Mesendoderm (in vitro differentiated cells): ENCODE measurements at regions not wholly inside any gene's neighbourhood (a gene's known extent, or its start where the extent isn't known, plus 50 kb on each side); places are given as distances from the start of the nearest gene placed in this dataset.

Source experiments
- DNase-seq: peaks from one replicate; pipeline ENCODE4 v3.0.0; 2013
- H2AK5ac ChIP-seq: 2 replicates; pipeline ENCODE4 v1.6.1; 2013; ENCODE audit warnings: low read length, inconsistent platforms
- H2BK120ac ChIP-seq: 2 replicates; pipeline ENCODE4 v1.6.1; 2013; ENCODE audit warnings: low read depth, mild to moderate bottlenecking, low read length, moderate library complexity, mixed read lengths
- H2BK15ac ChIP-seq: replicated peaks from 2 replicates; pipeline ENCODE4 v1.6.1; 2013; ENCODE audit warnings: low read depth, mild to moderate bottlenecking, moderate library complexity
- H2BK5ac ChIP-seq: 2 replicates; pipeline ENCODE4 v1.6.1; 2013; ENCODE audit warnings: low read length, inconsistent platforms
- H3K18ac ChIP-seq: 2 replicates; pipeline ENCODE4 v1.6.1; 2013; ENCODE audit warnings: mild to moderate bottlenecking, low read length, mixed read lengths
- H3K23ac ChIP-seq: one replicate; pipeline ENCODE4 v1.6.1; 2013; ENCODE audit warnings: low read length
- H3K27ac ChIP-seq: 2 replicates; pipeline ENCODE4 v1.5.1; 2013; ENCODE audit warnings: low read depth, mild to moderate bottlenecking, inconsistent platforms, low read length, moderate library complexity
- H3K27me3 ChIP-seq: 2 replicates; pipeline ENCODE4 v1.6.1; 2013; ENCODE audit warnings: low read length, control low read depth, mild to moderate bottlenecking, inconsistent platforms; ENCODE audit not compliant: insufficient read depth, poor library complexity
- H3K36me3 ChIP-seq: 2 replicates; pipeline ENCODE4 v1.6.1; 2013; ENCODE audit warnings: low read length, inconsistent platforms; ENCODE audit not compliant: control insufficient read depth, insufficient read depth
- H3K4ac ChIP-seq: one replicate; pipeline ENCODE4 v1.6.1; 2013; ENCODE audit warnings: low read depth, mild to moderate bottlenecking, low read length, moderate library complexity
- H3K4me1 ChIP-seq: 2 replicates; pipeline ENCODE4 v1.6.1; 2013; ENCODE audit warnings: low read depth, low read length, inconsistent platforms; ENCODE audit not compliant: control insufficient read depth
- H3K4me2 ChIP-seq: 2 replicates; pipeline ENCODE4 v1.6.1; 2013; ENCODE audit warnings: low read length
- H3K4me3 ChIP-seq: 2 replicates; pipeline ENCODE4 v1.5.1; 2013; ENCODE audit warnings: mild to moderate bottlenecking, low read length
- H3K56ac ChIP-seq: one replicate; pipeline ENCODE4 v1.6.1; 2013; ENCODE audit warnings: low read length
- H3K79me1 ChIP-seq: 2 replicates; pipeline ENCODE4 v1.6.1; 2013; ENCODE audit warnings: low read length, inconsistent platforms
- H3K79me2 ChIP-seq: 2 replicates; pipeline ENCODE4 v1.6.1; 2013; ENCODE audit warnings: mild to moderate bottlenecking, low read length; ENCODE audit not compliant: control insufficient read depth, insufficient read depth
- H3K9ac ChIP-seq: 2 replicates; pipeline ENCODE4 v1.6.1; 2013; ENCODE audit warnings: low read length, inconsistent platforms
- H4K5ac ChIP-seq: one replicate; pipeline ENCODE4 v1.6.1; 2013; ENCODE audit warnings: low read length
- H4K8ac ChIP-seq: one replicate; pipeline ENCODE4 v1.6.1; 2013; ENCODE audit warnings: low read depth, mild to moderate bottlenecking, control low read depth, low read length, moderate library complexity
- WGBS: extraction: QIAGEN DNeasy Blood & Tissue Kit; methylation state at CpG from one replicate; pipeline ENCODE4 v1.1.7; 2013; ENCODE audit warnings: low lambda C conversion rate, missing lambda C conversion rate; ENCODE audit not compliant: insufficient coverage; ENCODE audit errors: extremely low coverage; 5-methylcytosine and 5-hydroxymethylcytosine counted together

- DNase-seq = no peak
Measured at GRCh38 chr3:103600844-103601243, 1166.0 kb downstream of the ZPLD1 start.

GRCh38 chr3:103601666-103602065 is 1166.9 kb downstream of the ZPLD1 start:
- no peak for DNase-seq
- Histone ChIP-seq H2BK5ac (no peak overlapping the region), H3K27me3 (no peaks in the 10 kb centered on the region), H3K4me1 (no peaks in the 10 kb centered on the region), H2BK15ac (no peak overlapping the region), H3K79me2 (no peaks in the 10 kb centered on the region), H2AK5ac (no peak overlapping the region), H3K23ac (no peak overlapping the region), H3K36me3 (no peaks in the 10 kb centered on the region), H3K27ac (no peak overlapping the region), H3K79me1 (no peaks in the 10 kb centered on the region), H3K18ac (no peak overlapping the region), H3K56ac (no peak overlapping the region), H3K4me2 (no peak overlapping the region), H3K4ac (no peak overlapping the region), H3K9ac (no peak overlapping the region), H4K5ac (no peak overlapping the region), H4K8ac (no peak overlapping the region), H2BK120ac (no peak overlapping the region), H3K4me3 (no peak overlapping the region)
- WGBS = 100% methylated on average over 1 of the region's 1 CpG

More at GRCh38 chr3:103600844-103601243, 1166.0 kb downstream of the ZPLD1 start:
- Histone ChIP-seq H3K79me1 (no peaks in the 10 kb centered on the region), H3K4me1 (no peaks in the 10 kb centered on the region), H3K9ac (no peak overlapping the region), H3K4me3 (no peak overlapping the region), H3K56ac (no peak overlapping the region), H2AK5ac (no peak overlapping the region), H2BK15ac (no peak overlapping the region), H4K5ac (no peak overlapping the region), H3K4ac (no peak overlapping the region), H3K27ac (no peak overlapping the region), H3K4me2 (no peak overlapping the region), H2BK5ac (no peak overlapping the region), H3K27me3 (no peaks in the 10 kb centered on the region), H3K18ac (no peak overlapping the region), H3K79me2 (no peaks in the 10 kb centered on the region), H4K8ac (no peak overlapping the region), H2BK120ac (no peak overlapping the region), H3K23ac (no peak overlapping the region), H3K36me3 (no peaks in the 10 kb centered on the region)
- no CpG with 5 or more reads among the region's 1 CpG for WGBS

DNA sequence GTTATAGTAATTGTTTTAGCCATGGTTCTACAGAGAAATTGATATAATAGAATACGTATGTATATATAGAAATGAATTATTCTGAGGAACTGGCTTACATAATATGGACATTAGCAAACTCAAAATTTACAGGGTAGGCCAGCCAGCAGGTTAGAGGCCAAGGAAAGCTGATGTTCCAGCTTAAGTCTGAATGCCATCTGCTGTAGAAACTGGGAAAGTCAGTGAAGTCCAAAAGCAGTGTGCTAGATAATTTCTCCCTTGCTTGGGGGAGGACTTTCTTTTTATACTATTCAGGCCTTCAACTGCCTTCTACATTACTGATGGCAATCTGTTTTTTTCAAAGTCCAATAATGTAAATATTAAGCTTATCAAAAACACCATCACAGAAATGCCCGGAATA is 1174.7 kb downstream of the ZPLD1 start:
- no peak overlapping the region for H4K5ac ChIP-seq
- no peak overlapping the region for H2AK5ac ChIP-seq
- no peak overlapping the region for H2BK5ac ChIP-seq
- H3K18ac ChIP-seq = no peak overlapping the region
- no peak overlapping the region for H3K4ac ChIP-seq
- H3K4me1 ChIP-seq = no peaks in the 10 kb centered on the region
- no peak overlapping the region for H3K4me2 ChIP-seq
- no peak overlapping the region for H3K56ac ChIP-seq
- H3K4me3 ChIP-seq = no peak overlapping the region
- no peaks in the 10 kb centered on the region for H3K27me3 ChIP-seq
- WGBS = 100% methylated on average over 1 of the region's 2 CpGs
- peak; percentile 5 for DNase-seq
- no peak overlapping the region for H3K9ac ChIP-seq
- no peak overlapping the region for H3K23ac ChIP-seq
- no peaks in the 10 kb centered on the region for H3K36me3 ChIP-seq
- H3K79me2 ChIP-seq = no peaks in the 10 kb centered on the region
- no peak overlapping the region for H3K27ac ChIP-seq
- no peak overlapping the region for H2BK120ac ChIP-seq
- H2BK15ac ChIP-seq = no peak overlapping the region
- no peak overlapping the region for H4K8ac ChIP-seq
- H3K79me1 ChIP-seq = no peaks in the 10 kb centered on the region

DNA sequence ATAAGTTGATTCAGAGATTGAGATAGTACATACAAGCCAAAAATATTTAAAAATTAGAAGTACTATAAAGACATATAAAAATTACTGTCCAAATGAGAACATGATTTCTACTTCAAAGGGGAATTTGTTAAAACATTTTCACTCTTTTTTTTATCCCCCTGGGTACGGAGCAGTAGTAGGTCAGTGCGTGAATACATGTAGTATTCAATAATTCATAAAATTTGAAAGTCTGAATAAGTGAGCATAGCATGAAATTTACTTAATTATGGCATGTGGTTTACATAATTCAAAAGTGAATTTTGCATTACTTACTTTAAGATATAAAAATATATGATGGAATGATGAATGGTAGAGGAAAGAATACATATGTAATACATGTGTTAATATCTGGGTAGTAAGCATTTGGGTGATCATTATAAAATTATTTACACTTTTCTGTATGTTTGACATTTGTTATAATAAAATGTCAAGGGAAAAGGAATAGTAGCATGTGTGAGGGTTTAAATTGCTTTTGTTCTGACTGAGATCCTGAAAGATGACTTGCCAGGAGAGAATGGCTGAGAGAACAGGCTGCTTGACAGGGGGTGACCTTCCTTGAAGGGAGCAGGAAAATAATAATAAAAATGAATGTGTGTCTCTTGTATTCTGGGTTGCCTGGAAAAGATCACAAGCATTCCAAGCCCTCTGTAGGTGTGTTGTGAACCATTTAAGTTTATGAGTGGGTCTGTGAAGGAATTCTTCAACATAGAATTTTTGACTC is 1178.8 kb downstream of the ZPLD1 start:
- Histone ChIP-seq H3K79me1 (no peaks in the 10 kb centered on the region), H3K27ac (no peak overlapping the region)

GRCh38 chr3:103614719-103615118 is 1179.9 kb downstream of the ZPLD1 start:
- no peak overlapping the region for H2BK15ac ChIP-seq
- H3K9ac ChIP-seq = no peak overlapping the region
- no peak overlapping the region for H3K23ac ChIP-seq
- no peak overlapping the region for H3K56ac ChIP-seq
- no peak overlapping the region for H3K4ac ChIP-seq
- no peaks in the 10 kb centered on the region for H3K79me2 ChIP-seq
- H3K27ac ChIP-seq = no peak overlapping the region
- H2AK5ac ChIP-seq = no peak overlapping the region
- no peaks in the 10 kb centered on the region for H3K79me1 ChIP-seq
- no peak overlapping the region for H2BK5ac ChIP-seq
- no peak overlapping the region for H3K4me2 ChIP-seq
- DNase-seq = no peak
- H3K4me3 ChIP-seq = no peak overlapping the region
- no peaks in the 10 kb centered on the region for H3K27me3 ChIP-seq
- no peak overlapping the region for H3K18ac ChIP-seq
- no peak overlapping the region for H4K8ac ChIP-seq
- H3K4me1 ChIP-seq = no peaks in the 10 kb centered on the region
- H2BK120ac ChIP-seq = no peak overlapping the region
- no peaks in the 10 kb centered on the region for H3K36me3 ChIP-seq
- H4K5ac ChIP-seq = no peak overlapping the region

More for the DNA sequence above, 1178.8 kb downstream of the ZPLD1 start:
- Histone ChIP-seq H3K79me2 (no peaks in the 10 kb centered on the region), H2BK5ac (no peak overlapping the region), H3K4me3 (no peak overlapping the region), H3K18ac (no peak overlapping the region), H2AK5ac (no peak overlapping the region), H3K23ac (no peak overlapping the region), H2BK15ac (no peak overlapping the region), H3K4ac (no peak overlapping the region), H3K36me3 (no peaks in the 10 kb centered on the region), H3K27me3 (no peaks in the 10 kb centered on the region), H3K4me1 (no peaks in the 10 kb centered on the region), H3K4me2 (no peak overlapping the region), H4K8ac (no peak overlapping the region), H4K5ac (no peak overlapping the region), H2BK120ac (no peak overlapping the region), H3K9ac (no peak overlapping the region), H3K56ac (no peak overlapping the region)
- no CpG with 5 or more reads among the region's 2 CpGs for WGBS
- no peak for DNase-seq

GRCh38 chr3:103617961-103618360 is 1183.1 kb downstream of the ZPLD1 start:
- no peak overlapping the region for H2BK15ac ChIP-seq
- H3K27me3 ChIP-seq = no peaks in the 10 kb centered on the region
- no peaks in the 10 kb centered on the region for H3K79me1 ChIP-seq
- no peak overlapping the region for H3K4me2 ChIP-seq
- no peak overlapping the region for H3K9ac ChIP-seq
- H3K79me2 ChIP-seq = no peaks in the 10 kb centered on the region
- H4K5ac ChIP-seq = no peak overlapping the region
- no peak overlapping the region for H3K4me3 ChIP-seq
- no peaks in the 10 kb centered on the region for H3K36me3 ChIP-seq
- DNase-seq = no peak
- no peak overlapping the region for H3K56ac ChIP-seq
- H3K23ac ChIP-seq = no peak overlapping the region
- no peak overlapping the region for H3K27ac ChIP-seq
- H2BK5ac ChIP-seq = no peak overlapping the region
- H3K4ac ChIP-seq = no peak overlapping the region
- no peaks in the 10 kb centered on the region for H3K4me1 ChIP-seq
- H2AK5ac ChIP-seq = no peak overlapping the region
- no CpG with 5 or more reads among the region's 2 CpGs for WGBS
- no peak overlapping the region for H4K8ac ChIP-seq
- no peak overlapping the region for H3K18ac ChIP-seq
- no peak overlapping the region for H2BK120ac ChIP-seq
